ENCODE measurements at regions not wholly inside any gene's neighbourhood (a gene's known extent, or its start where the extent isn't known, plus 50 kb on each side); places are given as distances from the start of the nearest gene placed in this dataset.

DNA sequence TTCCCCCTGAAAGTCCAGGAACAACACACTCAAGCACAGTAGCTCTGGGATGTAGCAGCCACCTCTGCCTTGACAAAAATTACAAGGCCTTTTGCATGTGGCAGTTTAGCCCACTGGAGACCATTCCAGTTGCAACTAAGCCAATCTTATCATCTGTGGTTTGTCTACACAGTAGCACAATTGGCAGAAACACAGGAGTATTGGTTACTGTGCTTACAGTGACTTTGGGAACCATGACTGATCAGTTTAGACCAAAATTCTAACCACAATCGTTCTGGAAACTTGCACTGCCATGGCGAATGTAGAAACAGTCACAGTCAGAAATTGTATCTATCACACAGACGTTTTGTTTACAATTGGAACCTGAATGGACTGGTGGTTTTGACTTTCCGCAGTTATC lies 403.7 kb upstream of the MEIS1 start:
- no peaks in the 10 kb centered on the region for H3K36me3 ChIP-seq (ENCODE audit: insufficient read depth, low read length)
- H3K27ac ChIP-seq (ENCODE audit: low read depth, low read length) = no peak overlapping the region
- H3K9me3 ChIP-seq (ENCODE audit: insufficient read depth, low read depth, low read length) = no peaks in the 10 kb centered on the region
- H3K9ac ChIP-seq (ENCODE audit: low read depth, low read length) = no peak overlapping the region
- no peaks in the 10 kb centered on the region for H3K27me3 ChIP-seq (ENCODE audit: insufficient read depth, low read length)
- WGBS = 94% methylated on average over 4 of the region's 4 CpGs
- H3K4me3 ChIP-seq (ENCODE audit: low read length) = no peak overlapping the region
- no peaks in the 10 kb centered on the region for H3K4me1 ChIP-seq (ENCODE audit: insufficient read depth, low read length)

DNA sequence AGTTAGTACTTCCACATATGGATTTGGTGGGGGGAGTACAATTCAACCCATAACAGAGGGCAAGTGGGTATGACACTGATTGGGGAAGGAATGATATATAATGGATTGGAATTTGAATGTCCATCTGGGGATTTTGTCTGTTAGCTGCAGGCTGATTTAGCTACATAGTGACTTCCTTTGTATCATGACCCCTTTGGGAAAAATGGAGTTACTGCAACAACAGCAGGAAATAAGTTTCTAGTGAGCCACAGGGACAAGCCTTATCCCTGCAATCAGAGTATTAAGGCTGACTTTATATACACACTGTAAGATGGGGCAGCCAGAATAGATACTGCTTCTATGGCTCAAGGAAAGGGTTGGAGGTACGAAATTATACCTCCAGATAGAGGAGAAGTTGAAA lies 404.4 kb upstream of the MEIS1 start:
- H3K27ac ChIP-seq (ENCODE audit: low read depth, low read length) = no peak overlapping the region
- H3K9me3 ChIP-seq (ENCODE audit: insufficient read depth, low read depth, low read length) = no peaks in the 10 kb centered on the region
- no peaks in the 10 kb centered on the region for H3K27me3 ChIP-seq (ENCODE audit: insufficient read depth, low read length)
- no peaks in the 10 kb centered on the region for H3K4me1 ChIP-seq (ENCODE audit: insufficient read depth, low read length)
- no peaks in the 10 kb centered on the region for H3K36me3 ChIP-seq (ENCODE audit: insufficient read depth, low read length)
- no peak overlapping the region for H3K4me3 ChIP-seq (ENCODE audit: low read length)
- 71% methylated on average over 1 of the region's 1 CpG for WGBS
- no peak overlapping the region for H3K9ac ChIP-seq (ENCODE audit: low read depth, low read length)

- H3K27ac ChIP-seq (ENCODE audit: low read depth, low read length) = no peak overlapping the region
- no peaks in the 10 kb centered on the region for H3K9me3 ChIP-seq (ENCODE audit: insufficient read depth, low read depth, low read length)
- WGBS = 37% methylated on average over 6 of the region's 6 CpGs
- no peak overlapping the region for H3K9ac ChIP-seq (ENCODE audit: low read depth, low read length)
- H3K4me1 ChIP-seq (ENCODE audit: insufficient read depth, low read length) = peaks cover 9% of the 10 kb centered on the region; the same call in 1 of the 2 replicates
- H3K4me3 ChIP-seq (ENCODE audit: low read length) = no peak overlapping the region
- no peaks in the 10 kb centered on the region for H3K36me3 ChIP-seq (ENCODE audit: insufficient read depth, low read length)
- no peaks in the 10 kb centered on the region for H3K27me3 ChIP-seq (ENCODE audit: insufficient read depth, low read length)
Measured at GRCh38 chr2:66024391-66024790, 410.5 kb upstream of the MEIS1 start.

GRCh38 chr2:66021296-66021695 lies 413.6 kb upstream of the MEIS1 start:
- H3K4me3 ChIP-seq (ENCODE audit: low read length) = no peak overlapping the region
- WGBS = 83% methylated on average over 1 of the region's 1 CpG
- no peaks in the 10 kb centered on the region for H3K27me3 ChIP-seq (ENCODE audit: insufficient read depth, low read length)
- no peaks in the 10 kb centered on the region for H3K36me3 ChIP-seq (ENCODE audit: insufficient read depth, low read length)
- no peak overlapping the region for H3K27ac ChIP-seq (ENCODE audit: low read depth, low read length)
- H3K9ac ChIP-seq (ENCODE audit: low read depth, low read length) = no peak overlapping the region
- no peaks in the 10 kb centered on the region for H3K9me3 ChIP-seq (ENCODE audit: insufficient read depth, low read depth, low read length)
- H3K4me1 ChIP-seq (ENCODE audit: insufficient read depth, low read length) = peaks cover 9% of the 10 kb centered on the region; the same call in 1 of the 2 replicates

- WGBS = 93% methylated on average over 2 of the region's 2 CpGs
- no peaks in the 10 kb centered on the region for H3K9me3 ChIP-seq (ENCODE audit: insufficient read depth, low read depth, low read length)
- no peak overlapping the region for H3K4me3 ChIP-seq (ENCODE audit: low read length)
- H3K4me1 ChIP-seq (ENCODE audit: insufficient read depth, low read length) = 0 out of 2 replicates have a peak, but pooled peaks cover 9% of the 10 kb centered on the region
- H3K27ac ChIP-seq (ENCODE audit: low read depth, low read length) = no peak overlapping the region
- no peaks in the 10 kb centered on the region for H3K27me3 ChIP-seq (ENCODE audit: insufficient read depth, low read length)
- no peak overlapping the region for H3K9ac ChIP-seq (ENCODE audit: low read depth, low read length)
- H3K36me3 ChIP-seq (ENCODE audit: insufficient read depth, low read length) = no peaks in the 10 kb centered on the region
Measured at GRCh38 chr2:66017763-66018162, 417.2 kb upstream of the MEIS1 start.

DNA sequence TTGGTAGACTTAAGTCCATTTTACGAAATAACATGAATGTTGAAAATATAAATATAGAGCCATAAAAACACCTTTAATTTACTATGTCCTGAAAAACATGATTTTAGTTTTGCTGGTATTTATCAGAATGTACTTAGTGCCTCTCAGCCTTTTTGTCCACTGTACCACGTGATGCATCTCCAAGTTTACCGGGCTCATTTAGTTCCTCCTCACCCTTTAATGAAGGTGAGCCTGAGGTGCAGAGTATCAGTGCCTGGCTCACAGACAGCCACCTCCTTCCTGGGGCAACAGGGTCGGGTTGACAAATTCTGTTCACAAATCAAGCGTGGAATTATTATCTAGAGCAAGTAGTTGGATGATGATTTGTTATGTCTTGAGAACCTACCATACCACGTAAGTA lies 420.5 kb upstream of the MEIS1 start:
- no peaks in the 10 kb centered on the region for H3K4me1 ChIP-seq (ENCODE audit: insufficient read depth, low read length)
- no peaks in the 10 kb centered on the region for H3K36me3 ChIP-seq (ENCODE audit: insufficient read depth, low read length)
- 95% methylated on average over 5 of the region's 6 CpGs for WGBS
- H3K27ac ChIP-seq (ENCODE audit: low read depth, low read length) = no peak overlapping the region
- no peak overlapping the region for H3K9ac ChIP-seq (ENCODE audit: low read depth, low read length)
- no peak overlapping the region for H3K4me3 ChIP-seq (ENCODE audit: low read length)
- H3K27me3 ChIP-seq (ENCODE audit: insufficient read depth, low read length) = no peaks in the 10 kb centered on the region
- peaks cover 10% of the 10 kb centered on the region for H3K9me3 ChIP-seq (ENCODE audit: insufficient read depth, low read depth, low read length)

- Histone ChIP-seq H3K9ac (ENCODE audit: low read depth, low read length) (no peak overlapping the region), H3K36me3 (ENCODE audit: insufficient read depth, low read length) (no peaks in the 10 kb centered on the region), H3K27ac (ENCODE audit: low read depth, low read length) (no peak overlapping the region)
Measured at GRCh38 chr2:66013456-66013855, 421.5 kb upstream of the MEIS1 start.

DNA sequence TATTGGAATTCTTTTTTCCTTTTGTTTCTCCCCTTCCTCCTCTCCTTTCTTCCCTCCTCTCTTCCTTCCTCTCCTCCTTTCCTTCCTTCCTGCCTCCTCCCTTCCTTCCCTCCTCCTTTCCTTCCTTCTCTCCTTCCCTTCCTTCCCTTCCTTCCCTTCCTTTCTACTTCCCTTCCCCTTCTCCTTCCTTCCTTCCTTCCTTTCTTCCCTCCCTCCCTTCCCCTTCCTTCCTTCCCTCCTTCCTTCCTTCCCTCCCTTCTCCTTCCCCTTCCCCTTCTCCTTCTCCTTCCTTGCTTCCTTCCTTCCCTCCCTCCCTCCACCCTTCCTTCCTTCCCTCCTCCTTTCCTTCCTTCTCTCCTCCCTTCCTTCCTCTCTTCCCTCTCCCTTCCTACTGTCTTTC lies 431.0 kb upstream of the MEIS1 start:
- no peaks in the 10 kb centered on the region for H3K27me3 ChIP-seq (ENCODE audit: insufficient read depth, low read length)
- no peaks in the 10 kb centered on the region for H3K4me1 ChIP-seq (ENCODE audit: insufficient read depth, low read length)
- H3K9ac ChIP-seq (ENCODE audit: low read depth, low read length) = no peak overlapping the region
- no peaks in the 10 kb centered on the region for H3K36me3 ChIP-seq (ENCODE audit: insufficient read depth, low read length)
- H3K4me3 ChIP-seq (ENCODE audit: low read length) = no peak overlapping the region
- no peaks in the 10 kb centered on the region for H3K9me3 ChIP-seq (ENCODE audit: insufficient read depth, low read depth, low read length)
- H3K27ac ChIP-seq (ENCODE audit: low read depth, low read length) = no peak overlapping the region

More at GRCh38 chr2:66013456-66013855, 421.5 kb upstream of the MEIS1 start:
- Histone ChIP-seq H3K4me3 (ENCODE audit: low read length) (no peak overlapping the region), H3K9me3 (ENCODE audit: insufficient read depth, low read depth, low read length) (peaks cover 10% of the 10 kb centered on the region), H3K27me3 (ENCODE audit: insufficient read depth, low read length) (no peaks in the 10 kb centered on the region), H3K4me1 (ENCODE audit: insufficient read depth, low read length) (no peaks in the 10 kb centered on the region)

DNA sequence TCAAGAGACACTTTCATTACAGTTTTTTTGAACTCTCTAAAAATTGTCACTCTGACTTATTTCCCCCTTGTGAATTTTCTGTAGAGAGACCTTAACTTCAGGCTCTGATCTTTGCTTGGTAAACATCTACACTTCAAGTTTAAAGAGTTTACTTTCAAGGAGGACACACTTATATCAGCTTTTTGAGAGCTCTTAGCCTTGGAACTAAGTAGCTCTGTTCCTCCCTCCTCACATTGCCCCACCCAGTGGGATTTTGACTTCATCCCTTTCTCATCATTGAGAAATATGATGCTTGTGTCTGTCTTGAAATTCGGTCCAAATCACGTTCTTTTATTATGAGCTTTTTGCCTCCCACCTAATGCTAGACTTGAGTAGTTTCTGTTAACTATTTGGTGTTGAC lies 433.4 kb upstream of the MEIS1 start:
- Histone ChIP-seq H3K27me3 (ENCODE audit: insufficient read depth, low read length) (no peaks in the 10 kb centered on the region), H3K27ac (ENCODE audit: low read depth, low read length) (no peak overlapping the region), H3K4me1 (ENCODE audit: insufficient read depth, low read length) (no peaks in the 10 kb centered on the region), H3K9me3 (ENCODE audit: insufficient read depth, low read depth, low read length) (no peaks in the 10 kb centered on the region), H3K36me3 (ENCODE audit: insufficient read depth, low read length) (no peaks in the 10 kb centered on the region), H3K4me3 (ENCODE audit: low read length) (no peak overlapping the region), H3K9ac (ENCODE audit: low read depth, low read length) (no peak overlapping the region)
- WGBS = no CpG with 5 or more reads among the region's 2 CpGs

GRCh38 chr2:66000901-66001300 lies 434.0 kb upstream of the MEIS1 start:
- WGBS = 100% methylated on average over 1 of the region's 1 CpG
- H3K27me3 ChIP-seq (ENCODE audit: insufficient read depth, low read length) = no peaks in the 10 kb centered on the region
- no peaks in the 10 kb centered on the region for H3K36me3 ChIP-seq (ENCODE audit: insufficient read depth, low read length)
- H3K4me3 ChIP-seq (ENCODE audit: low read length) = no peak overlapping the region
- H3K27ac ChIP-seq (ENCODE audit: low read depth, low read length) = no peak overlapping the region
- H3K9ac ChIP-seq (ENCODE audit: low read depth, low read length) = no peak overlapping the region
- no peaks in the 10 kb centered on the region for H3K9me3 ChIP-seq (ENCODE audit: insufficient read depth, low read depth, low read length)
- no peaks in the 10 kb centered on the region for H3K4me1 ChIP-seq (ENCODE audit: insufficient read depth, low read length)

DNA sequence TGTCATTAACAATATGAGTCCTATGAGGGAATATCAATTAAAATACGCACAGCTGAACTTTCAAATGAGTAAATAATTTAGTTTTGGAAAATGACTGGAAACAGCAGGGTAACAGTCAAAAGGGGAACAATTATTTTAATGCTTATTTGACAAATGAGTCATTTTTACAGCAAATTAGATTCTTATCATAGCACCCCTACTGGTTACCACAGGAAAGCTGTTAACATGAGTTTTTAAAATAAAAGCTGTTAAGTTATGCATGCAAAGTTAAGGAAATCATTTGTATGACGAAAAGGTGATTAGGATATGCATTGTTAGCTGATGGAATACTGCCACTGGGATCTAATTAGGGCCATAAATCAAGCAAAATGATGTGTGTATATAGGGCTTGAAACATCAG lies 435.1 kb upstream of the MEIS1 start:
- no peaks in the 10 kb centered on the region for H3K4me1 ChIP-seq (ENCODE audit: insufficient read depth, low read length)
- H3K9me3 ChIP-seq (ENCODE audit: insufficient read depth, low read depth, low read length) = no peaks in the 10 kb centered on the region
- H3K4me3 ChIP-seq (ENCODE audit: low read length) = no peak overlapping the region
- H3K27ac ChIP-seq (ENCODE audit: low read depth, low read length) = no peak overlapping the region
- 63% methylated on average over 2 of the region's 2 CpGs for WGBS
- H3K27me3 ChIP-seq (ENCODE audit: insufficient read depth, low read length) = no peaks in the 10 kb centered on the region
- H3K9ac ChIP-seq (ENCODE audit: low read depth, low read length) = no peak overlapping the region
- no peaks in the 10 kb centered on the region for H3K36me3 ChIP-seq (ENCODE audit: insufficient read depth, low read length)

- WGBS = 89% methylated on average over 2 of the region's 2 CpGs
- H3K27ac ChIP-seq (ENCODE audit: low read depth, low read length) = no peak overlapping the region
Measured at GRCh38 chr2:65999103-65999502, 435.8 kb upstream of the MEIS1 start.

More at GRCh38 chr2:65999103-65999502, 435.8 kb upstream of the MEIS1 start:
- H3K9me3 ChIP-seq (ENCODE audit: insufficient read depth, low read depth, low read length) = no peaks in the 10 kb centered on the region
- no peak overlapping the region for H3K4me3 ChIP-seq (ENCODE audit: low read length)
- no peaks in the 10 kb centered on the region for H3K4me1 ChIP-seq (ENCODE audit: insufficient read depth, low read length)
- no peak overlapping the region for H3K9ac ChIP-seq (ENCODE audit: low read depth, low read length)
- no peaks in the 10 kb centered on the region for H3K27me3 ChIP-seq (ENCODE audit: insufficient read depth, low read length)
- no peaks in the 10 kb centered on the region for H3K36me3 ChIP-seq (ENCODE audit: insufficient read depth, low read length)

Measured in HUES64 (cell line).